ENCODE measurements at regions not wholly inside any gene's neighbourhood (a gene's known extent, or its start where the extent isn't known, plus 50 kb on each side); places are given as distances from the start of the nearest gene placed in this dataset.
"Not testable (repeated sequence)": the region's sequence is repeated elsewhere in the genome, so short reads cannot be mapped to it uniquely, and the experiment has no call there.

GRCh38 chr2:230593765-230594164 lies 118.9 kb upstream of the CAB39 start:
- intact Hi-C loops (cut with micrococcal nuclease), result no loop called here

- intact Hi-C loops (cut with micrococcal nuclease), result no loop called here
Observed at GRCh38 chr2:230594286-230594840, 118.3 kb upstream of the CAB39 start.

GRCh38 chr2:230599853-230600252 lies 112.8 kb upstream of the CAB39 start:
- intact Hi-C loops (cut with micrococcal nuclease), result loop anchor here (1.0 to 5.0 kb wide), 5 partner anchors 8 to 373 kb away; partner anchors contain the start of gene SP140

GRCh38 chr2:230600285-230600684 lies 112.4 kb upstream of the CAB39 start:
- intact Hi-C loops (cut with micrococcal nuclease), result loop anchor here (1.0 to 5.0 kb wide), 5 partner anchors 8 to 373 kb away; partner anchors contain the start of gene SP140

GRCh38 chr2:230600881-230601280 lies 111.8 kb upstream of the CAB39 start:
- intact Hi-C loops (cut with micrococcal nuclease), result loop anchor here (1.0 to 5.0 kb wide), 5 partner anchors 9 to 374 kb away; partner anchors contain the start of gene SP140

GRCh38 chr2:230601510-230601909 lies 111.1 kb upstream of the CAB39 start:
- intact Hi-C loops (cut with micrococcal nuclease), result loop anchor here (2.0 to 5.0 kb wide), 3 partner anchors 64 to 374 kb away; partner anchors contain the start of gene SP140

- intact Hi-C loops (cut with micrococcal nuclease), result loop anchor here (5.0 kb wide), 2 partner anchors 65 to 375 kb away; partner anchors contain the start of gene SP140
Observed at GRCh38 chr2:230602562-230603230, 109.9 kb upstream of the CAB39 start.

GRCh38 chr2:230603317-230603716 lies 109.3 kb upstream of the CAB39 start:
- intact Hi-C loops (cut with micrococcal nuclease), result loop anchor here (5.0 kb wide), 2 partner anchors 66 to 376 kb away; partner anchors contain the start of gene SP140

GRCh38 chr2:230604158-230604557 lies 108.5 kb upstream of the CAB39 start:
- intact Hi-C loops (cut with micrococcal nuclease), result loop anchor here (5.0 kb wide), 2 partner anchors 67 to 377 kb away; partner anchors contain the start of gene SP140

GRCh38 chr2:230614040-230614439 lies 98.6 kb upstream of the CAB39 start:
- intact Hi-C loops (cut with micrococcal nuclease), result loop anchor here (1.0 to 5.0 kb wide), 2 partner anchors 30 to 117 kb away; no protein-coding TSS in a partner anchor

- intact Hi-C loops (cut with micrococcal nuclease), result loop anchor here (1.0 to 5.0 kb wide), 2 partner anchors 29 to 118 kb away; no protein-coding TSS in a partner anchor
Observed at GRCh38 chr2:230614913-230615332, 97.7 kb upstream of the CAB39 start.

- intact Hi-C loops (cut with micrococcal nuclease), result not testable (repeated sequence)
Observed at GRCh38 chr2:230617256-230617706, 95.4 kb upstream of the CAB39 start.

- intact Hi-C loops (cut with micrococcal nuclease), result no loop called here
Observed at GRCh38 chr2:230619491-230619890, 93.2 kb upstream of the CAB39 start.

GRCh38 chr2:230625220-230625619 lies 87.4 kb upstream of the CAB39 start:
- intact Hi-C loops (cut with micrococcal nuclease), result not testable (repeated sequence)

- intact Hi-C loops (cut with micrococcal nuclease), result not testable (repeated sequence)
Observed at GRCh38 chr2:230627091-230627490, 85.6 kb upstream of the CAB39 start.

GRCh38 chr2:230627806-230628724 lies 84.6 kb upstream of the CAB39 start:
- intact Hi-C loops (cut with micrococcal nuclease), result no loop called here

- intact Hi-C loops (cut with micrococcal nuclease), result no loop called here
Observed at GRCh38 chr2:230631470-230631869, 81.2 kb upstream of the CAB39 start.

- intact Hi-C loops (cut with micrococcal nuclease), result no loop called here
Observed at GRCh38 chr2:230634146-230634545, 78.5 kb upstream of the CAB39 start.

GRCh38 chr2:230634721-230635313 lies 77.8 kb upstream of the CAB39 start:
- intact Hi-C loops (cut with micrococcal nuclease), result not testable (repeated sequence)

- intact Hi-C loops (cut with micrococcal nuclease), result no loop called here
Observed at GRCh38 chr2:230636684-230637271, 75.9 kb upstream of the CAB39 start.
